H1 (cell line): ENCODE measurements at regions not wholly inside any gene's neighbourhood (a gene's known extent, or its start where the extent isn't known, plus 50 kb on each side); places are given as distances from the start of the nearest gene placed in this dataset.

Source experiments
- CTCF ChIA-PET: fragments of 300-600 bp; sonication (Branson Sonifier 250); formaldehyde crosslinking; loops from one replicate; lab custom pipeline; 2021; ENCODE audit not compliant: partially characterized antibody; lab: Charles Lee
- POLR2A ChIA-PET: fragments of 300-600 bp; sonication (Branson Sonifier 250); formaldehyde crosslinking; loops from one replicate; lab custom pipeline; 2021; ENCODE audit warnings: inconsistent platforms; ENCODE audit not compliant: partially characterized antibody; lab: Charles Lee
- DNase-seq, 2 experiments: peaks; one replicate each; pipeline versions ENCODE4 v3.0.0 to v3.0.0-alpha.2; 2010 to 2022; ENCODE audit warnings: low spot score in 2 of 2, low read depth in 1 of 2, mixed read lengths in 1 of 2
- FAIRE-seq: peaks from 2 replicates; lab custom pipeline; 2011; peaks lifted over from hg19 to GRCh38; lab: Jason Lieb, UNC
- H2AFZ ChIP-seq: 2 replicates; pipeline ENCODE4 v1.8.1; 2012; ENCODE audit warnings: low read length, inconsistent platforms
- H2AK5ac ChIP-seq: 2 replicates; pipeline ENCODE4 v1.6.1; 2013; ENCODE audit warnings: low read depth, low read length
- H2BK120ac ChIP-seq: replicated peaks from 2 replicates; pipeline ENCODE3; 2013; ENCODE audit warnings: low read depth, low read length, inconsistent platforms
- H2BK12ac ChIP-seq: 2 replicates; pipeline ENCODE4 v1.6.1; 2013; ENCODE audit warnings: low read depth, low read length
- H2BK15ac ChIP-seq: 2 replicates; pipeline ENCODE4 v1.6.1; 2013; ENCODE audit warnings: low read length
- H2BK20ac ChIP-seq: 2 replicates; pipeline ENCODE4 v1.6.1; 2013; ENCODE audit warnings: low read length
- H2BK5ac ChIP-seq: 2 replicates; pipeline ENCODE4 v1.6.1; 2013; ENCODE audit warnings: low read depth, low read length
- H3K14ac ChIP-seq: 2 replicates; pipeline ENCODE4 v1.6.1; 2013; ENCODE audit warnings: inconsistent platforms; ENCODE audit not compliant: insufficient read length
- H3K18ac ChIP-seq: 2 replicates; pipeline ENCODE4 v1.6.1; 2013; ENCODE audit warnings: low read length; ENCODE audit errors: extremely low read depth
- H3K23ac ChIP-seq: 2 replicates; pipeline ENCODE4 v1.6.1; 2013; ENCODE audit warnings: inconsistent platforms; ENCODE audit not compliant: insufficient read length
- H3K23me2 ChIP-seq: 2 replicates; pipeline ENCODE4 v1.6.1; 2013; ENCODE audit warnings: low read depth, low read length
- H3K27ac ChIP-seq: 2 replicates; pipeline ENCODE4 v1.6.1; 2011; ENCODE audit warnings: low read depth, low read length, inconsistent platforms
- H3K27me3 ChIP-seq, 4 experiments: replicated peaks in 1 of 4; 1 replicate in 1 of 4; 2 replicates in 3 of 4; pipeline versions ENCODE4 v1.6.1 to v1.8.1; 2011 to 2013; ENCODE audit warnings: low read length in 3 of 4, mild to moderate bottlenecking in 3 of 4, inconsistent platforms in 2 of 4, mixed read lengths in 2 of 4, moderate library complexity in 1 of 4; ENCODE audit not compliant: control insufficient read depth in 3 of 4, insufficient read depth in 3 of 4; ENCODE audit errors: extremely low read depth in 1 of 4
- H3K36me3 ChIP-seq, 4 experiments: 2 replicates each; pipeline versions ENCODE4 v1.6.1 to v1.8.1; 2011 to 2013; ENCODE audit warnings: mild to moderate bottlenecking in 4 of 4, low read length in 3 of 4, moderate library complexity in 2 of 4, control low read depth in 1 of 4, inconsistent platforms in 1 of 4; ENCODE audit not compliant: insufficient read depth in 4 of 4, control insufficient read depth in 2 of 4
- H3K4ac ChIP-seq: replicated peaks from 2 replicates; pipeline ENCODE3; 2013; ENCODE audit warnings: low read length, low read depth, mixed read lengths, inconsistent platforms; ENCODE audit not compliant: insufficient read length
- H3K4me1 ChIP-seq, 4 experiments: replicated peaks in 1 of 4; 1 replicate in 1 of 4; 2 replicates in 3 of 4; pipeline versions ENCODE4 v1.6.1 to v1.8.1; 2011 to 2013; ENCODE audit warnings: low read length in 3 of 4, inconsistent platforms in 2 of 4, mixed read lengths in 1 of 4; ENCODE audit not compliant: insufficient read depth in 4 of 4, control insufficient read depth in 3 of 4
- H3K4me2 ChIP-seq, 2 experiments: 2 replicates each; pipeline versions ENCODE4 v1.6.1 to v1.8.1; 2011 to 2013; ENCODE audit warnings: low read depth in 2 of 2, low read length in 2 of 2, control low read depth in 1 of 2, inconsistent platforms in 1 of 2, mild to moderate bottlenecking in 1 of 2; ENCODE audit not compliant: insufficient read depth in 1 of 2
- H3K4me3 ChIP-seq, 4 experiments: fragments of 200-600, 300-600 bp in 1 of 4; sonication (generic), shearing (Covaris generic), sonication (Bioruptor Twin) in 1 of 4; 2 replicates each; pipeline versions ENCODE4 v1.5.1 to v1.8.1; 2011 to 2016; ENCODE audit warnings: low read length in 4 of 4, low read depth in 3 of 4, control low read depth in 2 of 4, inconsistent platforms in 2 of 4, mild to moderate bottlenecking in 2 of 4, mixed read lengths in 1 of 4, moderate library complexity in 1 of 4; ENCODE audit not compliant: insufficient read depth in 2 of 4; ENCODE audit errors: extremely low read depth in 1 of 4
- H3K56ac ChIP-seq: replicated peaks from 2 replicates; pipeline ENCODE3; 2013; ENCODE audit warnings: low read depth, mild to moderate bottlenecking, mixed read lengths, low read length, inconsistent platforms; ENCODE audit not compliant: insufficient read length
- H3K79me1 ChIP-seq: 2 replicates; pipeline ENCODE4 v1.6.1; 2013; ENCODE audit warnings: low read depth, low read length, control low read depth
- H3K79me2 ChIP-seq, 2 experiments: 2 replicates each; pipeline versions ENCODE4 v1.6.1 to v1.8.1; 2012 to 2013; ENCODE audit warnings: low read length in 2 of 2, mild to moderate bottlenecking in 2 of 2, inconsistent platforms in 1 of 2; ENCODE audit not compliant: insufficient read depth in 2 of 2, control insufficient read depth in 1 of 2
- H3K9ac ChIP-seq, 4 experiments: replicated peaks in 1 of 4; 1 replicate in 1 of 4; 2 replicates in 3 of 4; pipeline versions ENCODE4 v1.6.1 to v1.8.1; 2011 to 2013; ENCODE audit warnings: low read depth in 3 of 4, low read length in 3 of 4, control low read depth in 2 of 4, mild to moderate bottlenecking in 2 of 4, moderate library complexity in 2 of 4, inconsistent platforms in 1 of 4; ENCODE audit errors: extremely low read depth in 1 of 4
- H3K9me3 ChIP-seq, 2 experiments: 2 replicates each; pipeline versions ENCODE4 v1.6.1 to v1.8.1; 2012 to 2013; ENCODE audit warnings: mild to moderate bottlenecking in 2 of 2, moderate library complexity in 2 of 2, control low read depth in 1 of 2, inconsistent platforms in 1 of 2, low read depth in 1 of 2, low read length in 1 of 2, mixed read lengths in 1 of 2; ENCODE audit not compliant: insufficient read depth in 2 of 2
- H4K20me1 ChIP-seq, 2 experiments: replicated peaks in 1 of 2; 2 replicates each; pipeline versions ENCODE3 to v1.8.1; 2011 to 2013; ENCODE audit warnings: inconsistent platforms in 2 of 2, low read length in 2 of 2, mild to moderate bottlenecking in 1 of 2; ENCODE audit not compliant: insufficient read depth in 2 of 2, control insufficient read depth in 1 of 2
- H4K5ac ChIP-seq: 2 replicates; pipeline ENCODE4 v1.6.1; 2013; ENCODE audit warnings: low read length, low read depth, mixed read lengths, inconsistent platforms; ENCODE audit not compliant: insufficient read length
- H4K8ac ChIP-seq: 2 replicates; pipeline ENCODE4 v1.8.0; 2013; ENCODE audit warnings: mild to moderate bottlenecking, moderate library complexity, low read length, inconsistent platforms; ENCODE audit not compliant: insufficient read depth; ENCODE audit errors: extremely low read depth
- H4K91ac ChIP-seq: replicated peaks from 2 replicates; pipeline ENCODE3; 2013; ENCODE audit warnings: low read length, mixed read lengths, inconsistent platforms; ENCODE audit not compliant: insufficient read length
- CBX5 ChIP-seq: fragments of 300-800, 300-1000 bp; sonication (generic); IDR thresholded peaks from 2 replicates; pipeline ENCODE4 v1.7.1; 2016; ENCODE audit warnings: antibody characterized with exemption, low read length, low read depth
- CTCF ChIP-seq, 3 experiments: IDR thresholded peaks; 1 replicate in 2 of 3; 2 replicates in 1 of 3; pipeline versions ENCODE4 v1.5.1 to v1.6.1; 2011; ENCODE audit warnings: low read length in 3 of 3, mild to moderate bottlenecking in 3 of 3, inconsistent platforms in 2 of 3, low read depth in 1 of 3, moderate library complexity in 1 of 3; ENCODE audit not compliant: insufficient read depth in 1 of 3; ENCODE audit errors: control extremely low read depth in 1 of 3
- EZH2 ChIP-seq: fragments of 200-600 bp; sonication (generic); IDR thresholded peaks from 2 replicates; pipeline ENCODE4 v1.7.1; 2012; ENCODE audit warnings: low read depth, mild to moderate bottlenecking, moderate library complexity, low read length, inconsistent platforms; ENCODE audit not compliant: severe bottlenecking
- JUND ChIP-seq: IDR thresholded peaks from 2 replicates; pipeline ENCODE4 v1.6.1; 2011; ENCODE audit warnings: mild to moderate bottlenecking, improper control_type of control experiment, low read length
- NRF1 ChIP-seq: IDR thresholded peaks from 2 replicates; pipeline ENCODE4 v1.6.1; 2011; ENCODE audit warnings: mild to moderate bottlenecking, low read depth, low read length, improper control_type of control experiment
- PHF8 ChIP-seq: fragments of 200-600 bp; sonication (generic); conservative IDR thresholded peaks from 2 replicates; pipeline ENCODE4 v1.7.1; 2012; ENCODE audit warnings: low read depth, mild to moderate bottlenecking, inconsistent platforms, low read length, moderate library complexity
- POU5F1 ChIP-seq: IDR thresholded peaks from 2 replicates; pipeline ENCODE4 v1.6.1; 2011; ENCODE audit warnings: low read depth, mild to moderate bottlenecking, low read length, moderate library complexity
- RBBP5 ChIP-seq: IDR thresholded peaks from 2 replicates; pipeline ENCODE4 v1.7.1; 2012; ENCODE audit warnings: low read depth, mild to moderate bottlenecking, inconsistent platforms, low read length, moderate library complexity, borderline replicate concordance
- RXRA ChIP-seq: IDR thresholded peaks from 2 replicates; pipeline ENCODE4 v1.6.1; 2011; ENCODE audit warnings: low read depth, mild to moderate bottlenecking, low read length, moderate library complexity; ENCODE audit not compliant: insufficient read depth
- SUZ12 ChIP-seq: fragments of 200-600 bp; sonication (generic); IDR thresholded peaks from 2 replicates; pipeline ENCODE4 v1.6.1; 2012; ENCODE audit warnings: mild to moderate bottlenecking, inconsistent platforms, low read length, moderate library complexity, mixed read lengths
- TAF1 ChIP-seq: IDR thresholded peaks from 2 replicates; pipeline ENCODE4 v1.6.1; 2011; ENCODE audit warnings: mild to moderate bottlenecking, low read depth, low read length
- WGBS, 2 experiments: shearing (Covaris generic) in 1 of 2; methylation state at CpG; one replicate each; pipeline versions ENCODE4 v1.1.6 to v1.1.7; 2013 to 2015; ENCODE audit warnings: low lambda C conversion rate in 2 of 2, mixed read lengths in 2 of 2, inconsistent platforms in 1 of 2, low coverage in 1 of 2, missing lambda C conversion rate in 1 of 2; ENCODE audit not compliant: insufficient replicate concordance in 2 of 2, insufficient coverage in 1 of 2, insufficient read length in 1 of 2; ENCODE audit errors: extremely low coverage in 1 of 2, missing lambda C conversion rate in 1 of 2; 5-methylcytosine and 5-hydroxymethylcytosine counted together
- TF ChIP-seq, protein P1 (sequence below): IDR thresholded peaks from 2 replicates; pipeline ENCODE4 v1.6.1; 2012; ENCODE audit warnings: inconsistent platforms

DNA sequence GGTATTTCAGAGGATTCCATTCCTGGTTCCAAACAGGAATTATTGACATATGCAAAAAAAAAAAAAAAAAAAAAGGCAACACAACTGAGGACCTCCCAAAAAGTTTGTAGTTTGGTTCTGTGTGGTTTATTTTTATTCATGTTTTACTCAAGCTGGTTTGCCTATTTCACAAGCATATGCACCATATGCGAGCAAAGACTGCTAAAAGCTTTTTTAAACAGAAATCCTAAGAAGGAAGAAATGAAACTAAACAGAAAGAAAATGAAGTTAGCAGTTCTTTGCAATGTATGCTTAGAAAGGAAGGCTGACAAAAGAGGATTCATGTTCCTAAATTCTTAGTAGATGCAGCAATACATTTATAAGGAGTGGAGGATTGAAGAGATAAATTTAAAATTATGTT is 487.6 kb upstream of the FLRT2 start:
- no peak overlapping the region for H3K27ac ChIP-seq
- H3K9me3 ChIP-seq, result peaks cover 0 to 5% of the 10 kb centered on the region in 2 experiments; a peak in 1 of 4 replicates
- FAIRE-seq, result no peak
- no peak overlapping the region for H3K4ac ChIP-seq
- no peak overlapping the region for H3K14ac ChIP-seq
- H2AFZ ChIP-seq, result no peak overlapping the region
- H2BK15ac ChIP-seq, result no peak overlapping the region
- no peak overlapping the region for H4K5ac ChIP-seq
- H3K79me2 ChIP-seq, result no peaks in the 10 kb centered on the region
- POLR2A ChIA-PET, result no interaction called here
- no peaks in the 10 kb centered on the region for H3K23me2 ChIP-seq
- no peak overlapping the region for H2BK5ac ChIP-seq
- TF ChIP-seq CTCF (IDR thresholded peaks at IDR 0.05; ENCODE audit: control extremely low read depth in 1 of 3, insufficient read depth in 1 of 3, low read depth in 1 of 3, low read length in 3 of 3) (no peak), RBBP5 (no peak), JUND (no peak), RXRA (no peak), EZH2 (no peak), POU5F1 (no peak), NRF1 (no peak), SUZ12 (no peak), CBX5 (no peak), PHF8 (no peak), TAF1 (no peak)
- TF ChIP-seq, protein P1, sequence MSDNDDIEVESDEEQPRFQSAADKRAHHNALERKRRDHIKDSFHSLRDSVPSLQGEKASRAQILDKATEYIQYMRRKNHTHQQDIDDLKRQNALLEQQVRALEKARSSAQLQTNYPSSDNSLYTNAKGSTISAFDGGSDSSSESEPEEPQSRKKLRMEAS, result no peak
- no peak overlapping the region for H3K4me3 ChIP-seq
- H4K8ac ChIP-seq, result no peak overlapping the region
- H2BK12ac ChIP-seq, result no peak overlapping the region
- no peaks in the 10 kb centered on the region for H3K4me1 ChIP-seq
- 90% methylated on average over 1 of the region's 1 CpG; no CpG with 5 or more reads in 1 of the 2 experiments for WGBS, 2 experiments
- no peak overlapping the region for H2AK5ac ChIP-seq
- no peak overlapping the region for H3K9ac ChIP-seq
- no peaks in the 10 kb centered on the region for H4K20me1 ChIP-seq
- no peaks in the 10 kb centered on the region for H3K27me3 ChIP-seq
- no peak overlapping the region for H2BK20ac ChIP-seq
- H3K79me1 ChIP-seq, result no peaks in the 10 kb centered on the region
- H3K4me2 ChIP-seq, result no peak overlapping the region
- no peak overlapping the region for H3K56ac ChIP-seq
- no peak for DNase-seq
- H2BK120ac ChIP-seq, result no peak overlapping the region
- no peak overlapping the region for H3K18ac ChIP-seq
- H4K91ac ChIP-seq, result no peak overlapping the region
- H3K23ac ChIP-seq, result no peak overlapping the region
- H3K36me3 ChIP-seq, result no peaks in the 10 kb centered on the region
- CTCF ChIA-PET, result no interaction called here
